ENCODE measurements at regions not wholly inside any gene's neighbourhood (a gene's known extent, or its start where the extent isn't known, plus 50 kb on each side); places are given as distances from the start of the nearest gene placed in this dataset.

- no peaks in the 10 kb centered on the region for H3K23me2 ChIP-seq (ENCODE audit: insufficient read length, low read depth, low read length, poor library complexity, severe bottlenecking)
- no peaks in the 10 kb centered on the region for H3K27me3 ChIP-seq (ENCODE audit: insufficient read depth, low read length)
- H3K9me3 ChIP-seq (ENCODE audit: control insufficient read depth, low read depth, low read length), result no peaks in the 10 kb centered on the region
- no peak overlapping the region for H2BK12ac ChIP-seq (ENCODE audit: insufficient read length, low read depth, low read length)
- no peak overlapping the region for H3K9ac ChIP-seq (ENCODE audit: extremely low read depth, insufficient read length, low read length)
- Mint-ChIP-seq H3K4me3 (no peak overlapping the region), H3K27me3 (ENCODE audit: low read depth) (peaks cover 2% of the 10 kb centered on the region; the same call in 1 of the 2 replicates), H3K27ac (no peak overlapping the region), H3K4me1 (no peaks in the 10 kb centered on the region), H3K9me3 (no peaks in the 10 kb centered on the region), H3K36me3 (ENCODE audit: insufficient read depth in 1 of 3, low read depth in 3 of 3) (no peaks in the 10 kb centered on the region)
- no peak for DNase-seq
- no peak overlapping the region for H2AFZ ChIP-seq (ENCODE audit: low read length)
- no peak overlapping the region for H3K18ac ChIP-seq (ENCODE audit: insufficient read length, low read depth, low read length)
- H3K4ac ChIP-seq (ENCODE audit: low read depth, low read length), result no peak overlapping the region
- H4K5ac ChIP-seq (ENCODE audit: insufficient read length, low read depth, low read length), result no peak overlapping the region
- no peaks in the 10 kb centered on the region for H3K79me1 ChIP-seq (ENCODE audit: insufficient read depth, low read depth, low read length, poor library complexity, severe bottlenecking)
- H3K14ac ChIP-seq (ENCODE audit: insufficient read depth, low read length), result no peak overlapping the region
- no peak overlapping the region for H2AK5ac ChIP-seq (ENCODE audit: insufficient read length, low read length)
- H3K4me2 ChIP-seq (ENCODE audit: insufficient read depth, insufficient read length, low read length), result no peak overlapping the region
- H2BK15ac ChIP-seq (ENCODE audit: low read depth, low read length), result no peak overlapping the region
- TF ChIP-seq, protein P1, sequence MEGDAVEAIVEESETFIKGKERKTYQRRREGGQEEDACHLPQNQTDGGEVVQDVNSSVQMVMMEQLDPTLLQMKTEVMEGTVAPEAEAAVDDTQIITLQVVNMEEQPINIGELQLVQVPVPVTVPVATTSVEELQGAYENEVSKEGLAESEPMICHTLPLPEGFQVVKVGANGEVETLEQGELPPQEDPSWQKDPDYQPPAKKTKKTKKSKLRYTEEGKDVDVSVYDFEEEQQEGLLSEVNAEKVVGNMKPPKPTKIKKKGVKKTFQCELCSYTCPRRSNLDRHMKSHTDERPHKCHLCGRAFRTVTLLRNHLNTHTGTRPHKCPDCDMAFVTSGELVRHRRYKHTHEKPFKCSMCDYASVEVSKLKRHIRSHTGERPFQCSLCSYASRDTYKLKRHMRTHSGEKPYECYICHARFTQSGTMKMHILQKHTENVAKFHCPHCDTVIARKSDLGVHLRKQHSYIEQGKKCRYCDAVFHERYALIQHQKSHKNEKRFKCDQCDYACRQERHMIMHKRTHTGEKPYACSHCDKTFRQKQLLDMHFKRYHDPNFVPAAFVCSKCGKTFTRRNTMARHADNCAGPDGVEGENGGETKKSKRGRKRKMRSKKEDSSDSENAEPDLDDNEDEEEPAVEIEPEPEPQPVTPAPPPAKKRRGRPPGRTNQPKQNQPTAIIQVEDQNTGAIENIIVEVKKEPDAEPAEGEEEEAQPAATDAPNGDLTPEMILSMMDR (conservative IDR thresholded peaks at IDR 0.05), result no peak
- no peak overlapping the region for H2BK20ac ChIP-seq (ENCODE audit: low read depth, low read length, poor library complexity, severe bottlenecking)
- H2BK120ac ChIP-seq (ENCODE audit: low read depth, low read length, poor library complexity, severe bottlenecking), result no peak overlapping the region
- no CpG with 5 or more reads among the region's 1 CpG for WGBS (ENCODE audit: extremely low coverage, insufficient read length, low lambda C conversion rate)
- H3K56ac ChIP-seq (ENCODE audit: insufficient read length, low read depth, low read length), result no peak overlapping the region
- H3K4me1 ChIP-seq (ENCODE audit: insufficient read depth, low read length), result no peaks in the 10 kb centered on the region
- H3K23ac ChIP-seq (ENCODE audit: insufficient read length, low read depth, low read length), result no peak overlapping the region
- no peak overlapping the region for H3K27ac ChIP-seq (ENCODE audit: insufficient read length, low read depth, low read length)
- H3T11ph ChIP-seq (ENCODE audit: low read length), result no peak overlapping the region
- H4K91ac ChIP-seq (ENCODE audit: insufficient read length, low read depth, low read length), result no peak overlapping the region
- no peak overlapping the region for H4K8ac ChIP-seq (replicated peaks; ENCODE audit: insufficient read length, low read depth, low read length)
- no peaks in the 10 kb centered on the region for H4K20me1 ChIP-seq (ENCODE audit: control insufficient read depth, insufficient read depth, insufficient read length)
- no peaks in the 10 kb centered on the region for H3K79me2 ChIP-seq (ENCODE audit: insufficient read depth, low read length)
- H2BK5ac ChIP-seq (ENCODE audit: insufficient read length, low read length), result no peak overlapping the region
Measured at GRCh38 chr2:223269386-223269785, 217.4 kb downstream of the KCNE4 start.

Measured in H9 (cell line).